SH-SY5Y (cell line): ENCODE measurements at regions not wholly inside any gene's neighbourhood (a gene's known extent, or its start where the extent isn't known, plus 50 kb on each side); places are given as distances from the start of the nearest gene placed in this dataset.

Experiments used
- GATA2 ChIP-seq: IDR thresholded peaks from 2 replicates; pipeline ENCODE4 v1.6.1; 2011; ENCODE audit warnings: mild to moderate bottlenecking, low read depth, low read length
- GATA3 ChIP-seq: IDR thresholded peaks from 2 replicates; pipeline ENCODE4 v1.6.1; 2011; ENCODE audit warnings: low read depth, mild to moderate bottlenecking, low read length, moderate library complexity

DNA sequence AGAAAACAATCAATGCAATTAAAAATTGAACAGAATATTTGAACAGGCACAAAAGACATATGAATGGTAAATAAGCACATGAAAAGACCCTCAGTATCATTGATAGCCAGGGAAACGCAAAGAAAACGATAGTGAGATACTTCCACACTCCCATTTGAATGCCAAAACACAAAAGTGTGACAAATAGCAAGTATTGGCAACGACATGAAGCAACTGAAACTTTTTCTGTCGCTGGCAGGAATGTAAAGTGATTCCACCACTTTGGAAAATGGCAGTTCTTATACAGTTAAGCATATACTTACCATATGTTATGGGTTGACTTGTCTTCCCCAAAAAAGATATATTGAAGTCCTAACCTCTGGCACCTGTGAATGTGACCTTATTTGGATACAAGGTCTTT is 62.9 kb upstream of the NAV2 start:
- no peak for TF ChIP-seq GATA2
- no peak for TF ChIP-seq GATA3
